ENCODE measurements at regions not wholly inside any gene's neighbourhood (a gene's known extent, or its start where the extent isn't known, plus 50 kb on each side); places are given as distances from the start of the nearest gene placed in this dataset.

DNA sequence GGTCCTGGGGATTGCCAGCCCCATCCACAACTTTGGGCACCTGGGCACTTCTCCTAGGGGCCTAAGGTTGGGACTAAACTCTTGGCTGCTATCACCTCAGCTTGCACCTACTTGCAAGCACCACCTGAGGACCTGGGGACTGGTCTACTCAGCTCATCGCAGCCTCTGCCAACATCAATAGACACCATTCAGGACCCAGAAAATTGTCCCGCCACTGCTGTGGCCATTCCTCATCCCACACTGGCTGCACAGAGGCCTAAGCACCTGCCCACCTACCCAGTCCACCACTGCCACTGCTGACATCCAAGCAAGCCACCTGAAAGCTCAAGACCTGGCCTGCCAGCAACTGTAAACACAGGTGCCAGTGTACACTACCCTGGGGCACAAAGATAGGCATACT is 234.1 kb downstream of the STK31 start:
- TF ChIP-seq, protein P1, sequence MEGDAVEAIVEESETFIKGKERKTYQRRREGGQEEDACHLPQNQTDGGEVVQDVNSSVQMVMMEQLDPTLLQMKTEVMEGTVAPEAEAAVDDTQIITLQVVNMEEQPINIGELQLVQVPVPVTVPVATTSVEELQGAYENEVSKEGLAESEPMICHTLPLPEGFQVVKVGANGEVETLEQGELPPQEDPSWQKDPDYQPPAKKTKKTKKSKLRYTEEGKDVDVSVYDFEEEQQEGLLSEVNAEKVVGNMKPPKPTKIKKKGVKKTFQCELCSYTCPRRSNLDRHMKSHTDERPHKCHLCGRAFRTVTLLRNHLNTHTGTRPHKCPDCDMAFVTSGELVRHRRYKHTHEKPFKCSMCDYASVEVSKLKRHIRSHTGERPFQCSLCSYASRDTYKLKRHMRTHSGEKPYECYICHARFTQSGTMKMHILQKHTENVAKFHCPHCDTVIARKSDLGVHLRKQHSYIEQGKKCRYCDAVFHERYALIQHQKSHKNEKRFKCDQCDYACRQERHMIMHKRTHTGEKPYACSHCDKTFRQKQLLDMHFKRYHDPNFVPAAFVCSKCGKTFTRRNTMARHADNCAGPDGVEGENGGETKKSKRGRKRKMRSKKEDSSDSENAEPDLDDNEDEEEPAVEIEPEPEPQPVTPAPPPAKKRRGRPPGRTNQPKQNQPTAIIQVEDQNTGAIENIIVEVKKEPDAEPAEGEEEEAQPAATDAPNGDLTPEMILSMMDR (IDR thresholded peaks at IDR 0.05): no peak
- no peaks in the 10 kb centered on the region for H3K4me1 Mint-ChIP-seq
- intact Hi-C loops (cut with micrococcal nuclease): no loop called here
- peaks cover 9 to 24% (median 17%) of the 10 kb centered on the region in 7 donors for H3K9me3 Mint-ChIP-seq
- H3K9ac ChIP-seq (ENCODE audit: insufficient read depth, low read length, poor library complexity, severe bottlenecking): no peak overlapping the region
- no peaks in the 10 kb centered on the region for H3K36me3 ChIP-seq (replicated peaks in 1 of 2; ENCODE audit: control insufficient read depth in 1 of 2, insufficient read depth in 2 of 2, low read length in 2 of 2)
- no peaks in the 10 kb centered on the region for H3K36me3 Mint-ChIP-seq
- no peaks in the 10 kb centered on the region for H4K20me1 ChIP-seq (ENCODE audit: insufficient read depth, low read length)
- H3K9me3 ChIP-seq (replicated peaks in 1 of 2; ENCODE audit: control insufficient read depth in 1 of 2, insufficient read depth in 1 of 2, low read length in 2 of 2): peaks cover 6 to 19% of the 10 kb centered on the region in 2 donors
- H3K4me3 Mint-ChIP-seq: no peak overlapping the region
- no peak for DNase-seq
- H3K4me2 ChIP-seq (replicated peaks; ENCODE audit: extremely low read depth, low read length, poor library complexity, severe bottlenecking): no peak overlapping the region
- H3K4me1 ChIP-seq (ENCODE audit: control insufficient read depth in 1 of 2, insufficient read depth in 2 of 2, low read length in 2 of 2): no peaks in the 10 kb centered on the region
- 96% methylated on average over 2 of the region's 2 CpGs for WGBS (ENCODE audit: insufficient coverage)
- H2AFZ ChIP-seq (ENCODE audit: insufficient read depth, low read depth, low read length, poor library complexity, severe bottlenecking): no peak overlapping the region
- no peak overlapping the region for H3K4me3 ChIP-seq (replicated peaks in 1 of 3; ENCODE audit: low read depth in 2 of 3, low read length in 3 of 3)
- no peaks in the 10 kb centered on the region for H3K27me3 ChIP-seq (ENCODE audit: control insufficient read depth in 2 of 2, insufficient read depth in 2 of 2, low read length in 2 of 2)
- H3K79me2 ChIP-seq (ENCODE audit: insufficient read depth, low read length): no peaks in the 10 kb centered on the region
- peaks cover 0 to 1% (median 0%) of the 10 kb centered on the region in 3 donors for H3K27me3 Mint-ChIP-seq (ENCODE audit: low read depth in 3 of 3)
- H3K27ac ChIP-seq (ENCODE audit: low read depth in 1 of 2, low read length in 2 of 2): no peak overlapping the region
- no peak overlapping the region for H3K27ac Mint-ChIP-seq

GRCh38 chr7:23945472-23945871 is 235.5 kb downstream of the STK31 start:
- no peak for DNase-seq
- Histone ChIP-seq H2AFZ (ENCODE audit: insufficient read depth, low read depth, low read length, poor library complexity, severe bottlenecking) (no peak overlapping the region), H3K27ac (ENCODE audit: low read depth in 1 of 2, low read length in 2 of 2) (no peak overlapping the region), H3K27me3 (ENCODE audit: control insufficient read depth in 2 of 2, insufficient read depth in 2 of 2, low read length in 2 of 2) (no peaks in the 10 kb centered on the region), H3K79me2 (ENCODE audit: insufficient read depth, low read length) (no peaks in the 10 kb centered on the region), H3K9me3 (replicated peaks in 1 of 2; ENCODE audit: control insufficient read depth in 1 of 2, insufficient read depth in 1 of 2, low read length in 2 of 2) (peaks cover 6 to 19% of the 10 kb centered on the region in 2 donors), H3K9ac (ENCODE audit: insufficient read depth, low read length, poor library complexity, severe bottlenecking) (no peak overlapping the region), H3K4me3 (replicated peaks in 1 of 3; ENCODE audit: low read depth in 2 of 3, low read length in 3 of 3) (no peak overlapping the region), H3K4me2 (replicated peaks; ENCODE audit: extremely low read depth, low read length, poor library complexity, severe bottlenecking) (no peak overlapping the region), H3K36me3 (replicated peaks in 1 of 2; ENCODE audit: control insufficient read depth in 1 of 2, insufficient read depth in 2 of 2, low read length in 2 of 2) (no peaks in the 10 kb centered on the region), H3K4me1 (ENCODE audit: control insufficient read depth in 1 of 2, insufficient read depth in 2 of 2, low read length in 2 of 2) (no peaks in the 10 kb centered on the region), H4K20me1 (ENCODE audit: insufficient read depth, low read length) (no peaks in the 10 kb centered on the region)
- intact Hi-C loops (cut with micrococcal nuclease): no loop called here
- Mint-ChIP-seq H3K27ac (no peak overlapping the region), H3K36me3 (no peaks in the 10 kb centered on the region), H3K4me3 (no peak overlapping the region), H3K4me1 (no peaks in the 10 kb centered on the region), H3K9me3 (peaks cover 10 to 29% (median 19%) of the 10 kb centered on the region in 7 donors), H3K27me3 (ENCODE audit: low read depth in 3 of 3) (peaks cover 0 to 1% (median 0%) of the 10 kb centered on the region in 3 donors)
- TF ChIP-seq, protein P1 (IDR thresholded peaks at IDR 0.05): no peak
